ENCODE measurements at regions not wholly inside any gene's neighbourhood (a gene's known extent, or its start where the extent isn't known, plus 50 kb on each side); places are given as distances from the start of the nearest gene placed in this dataset.

- Histone ChIP-seq H3K36me3 (ENCODE audit: control insufficient read depth in 2 of 3, insufficient read depth in 3 of 3, low read length in 3 of 3) (no peaks in the 10 kb centered on the region), H3K9ac (ENCODE audit: low read length in 3 of 3) (no peak overlapping the region), H3K9me3 (ENCODE audit: control insufficient read depth in 2 of 3, insufficient read depth in 1 of 3, low read length in 3 of 3) (no peaks in the 10 kb centered on the region), H3K4me3 (ENCODE audit: low read length in 3 of 3) (no peak overlapping the region), H3K27me3 (ENCODE audit: control insufficient read depth, insufficient read depth, low read length) (no peaks in the 10 kb centered on the region), H3K27ac (ENCODE audit: low read depth in 2 of 2, low read length in 2 of 2) (no peak overlapping the region), H3K4me1 (ENCODE audit: control insufficient read depth in 2 of 3, insufficient read depth in 2 of 3, low read depth in 1 of 3, low read length in 3 of 3) (no peaks in the 10 kb centered on the region)
- intact Hi-C loops (cut with DNase I), result no loop called here
- no peak for DNase-seq
- no peak for FAIRE-seq
- TF ChIP-seq, protein P1, sequence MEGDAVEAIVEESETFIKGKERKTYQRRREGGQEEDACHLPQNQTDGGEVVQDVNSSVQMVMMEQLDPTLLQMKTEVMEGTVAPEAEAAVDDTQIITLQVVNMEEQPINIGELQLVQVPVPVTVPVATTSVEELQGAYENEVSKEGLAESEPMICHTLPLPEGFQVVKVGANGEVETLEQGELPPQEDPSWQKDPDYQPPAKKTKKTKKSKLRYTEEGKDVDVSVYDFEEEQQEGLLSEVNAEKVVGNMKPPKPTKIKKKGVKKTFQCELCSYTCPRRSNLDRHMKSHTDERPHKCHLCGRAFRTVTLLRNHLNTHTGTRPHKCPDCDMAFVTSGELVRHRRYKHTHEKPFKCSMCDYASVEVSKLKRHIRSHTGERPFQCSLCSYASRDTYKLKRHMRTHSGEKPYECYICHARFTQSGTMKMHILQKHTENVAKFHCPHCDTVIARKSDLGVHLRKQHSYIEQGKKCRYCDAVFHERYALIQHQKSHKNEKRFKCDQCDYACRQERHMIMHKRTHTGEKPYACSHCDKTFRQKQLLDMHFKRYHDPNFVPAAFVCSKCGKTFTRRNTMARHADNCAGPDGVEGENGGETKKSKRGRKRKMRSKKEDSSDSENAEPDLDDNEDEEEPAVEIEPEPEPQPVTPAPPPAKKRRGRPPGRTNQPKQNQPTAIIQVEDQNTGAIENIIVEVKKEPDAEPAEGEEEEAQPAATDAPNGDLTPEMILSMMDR (IDR thresholded peaks at IDR 0.05; ENCODE audit: borderline replicate concordance, extremely low read depth, insufficient read depth), result no peak
Measured at GRCh38 chr18:64929036-64929435, 780.1 kb upstream of the LINC00305 start.

GRCh38 chr18:64919971-64920570, 771.2 kb upstream of the LINC00305 start:
- intact Hi-C loops (cut with DNase I), result no loop called here
- Histone ChIP-seq H3K36me3 (ENCODE audit: control insufficient read depth in 2 of 3, insufficient read depth in 3 of 3, low read length in 3 of 3) (no peaks in the 10 kb centered on the region), H3K27ac (ENCODE audit: low read depth in 2 of 2, low read length in 2 of 2) (no peak overlapping the region), H3K27me3 (ENCODE audit: control insufficient read depth, insufficient read depth, low read length) (no peaks in the 10 kb centered on the region), H3K4me3 (ENCODE audit: low read length in 3 of 3) (no peak overlapping the region), H3K9me3 (ENCODE audit: control insufficient read depth in 2 of 3, insufficient read depth in 1 of 3, low read length in 3 of 3) (no peaks in the 10 kb centered on the region), H3K4me1 (ENCODE audit: control insufficient read depth in 2 of 3, insufficient read depth in 2 of 3, low read depth in 1 of 3, low read length in 3 of 3) (no peaks in the 10 kb centered on the region), H3K9ac (ENCODE audit: low read length in 3 of 3) (no peak overlapping the region)
- FAIRE-seq, result no peak
- TF ChIP-seq, protein P1 (IDR thresholded peaks at IDR 0.05; ENCODE audit: borderline replicate concordance, extremely low read depth, insufficient read depth), result no peak
- DNase-seq, result no peak

DNA sequence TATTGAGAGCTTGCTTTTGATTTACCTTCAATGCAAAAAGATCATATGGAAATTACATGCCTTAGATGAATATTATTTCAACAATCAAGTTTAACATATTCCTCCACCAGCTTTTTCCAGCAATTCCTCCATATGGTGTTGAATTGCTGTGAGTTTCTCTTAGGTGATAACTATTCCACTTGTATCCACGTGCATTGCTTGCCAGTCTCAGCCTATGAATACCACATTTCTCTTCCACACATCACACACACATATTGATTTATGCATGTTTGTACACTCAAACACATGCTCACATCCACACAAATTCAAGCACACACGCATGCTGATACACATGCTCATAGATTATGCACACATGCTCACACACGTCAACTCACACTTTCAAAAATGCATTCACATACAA, 770.0 kb upstream of the LINC00305 start:
- Histone ChIP-seq H3K9ac (ENCODE audit: low read length in 3 of 3) (no peak overlapping the region), H3K27me3 (ENCODE audit: control insufficient read depth, insufficient read depth, low read length) (no peaks in the 10 kb centered on the region), H3K27ac (ENCODE audit: low read depth in 2 of 2, low read length in 2 of 2) (no peak overlapping the region), H3K4me1 (ENCODE audit: control insufficient read depth in 2 of 3, insufficient read depth in 2 of 3, low read depth in 1 of 3, low read length in 3 of 3) (no peaks in the 10 kb centered on the region), H3K36me3 (ENCODE audit: control insufficient read depth in 2 of 3, insufficient read depth in 3 of 3, low read length in 3 of 3) (no peaks in the 10 kb centered on the region), H3K4me3 (ENCODE audit: low read length in 3 of 3) (no peak overlapping the region), H3K9me3 (ENCODE audit: control insufficient read depth in 2 of 3, insufficient read depth in 1 of 3, low read length in 3 of 3) (no peaks in the 10 kb centered on the region)
- intact Hi-C loops (cut with DNase I), result no loop called here
- TF ChIP-seq, protein P1 (IDR thresholded peaks at IDR 0.05; ENCODE audit: borderline replicate concordance, extremely low read depth, insufficient read depth), result no peak
- FAIRE-seq (no peak), DNase-seq (no peak)

- H3K9ac ChIP-seq (ENCODE audit: low read length in 3 of 3), result no peak overlapping the region
- intact Hi-C loops (cut with DNase I), result no loop called here
- H3K9me3 ChIP-seq (ENCODE audit: control insufficient read depth in 2 of 3, insufficient read depth in 1 of 3, low read length in 3 of 3), result no peaks in the 10 kb centered on the region
- H3K36me3 ChIP-seq (ENCODE audit: control insufficient read depth in 2 of 3, insufficient read depth in 3 of 3, low read length in 3 of 3), result no peaks in the 10 kb centered on the region
- H3K27me3 ChIP-seq (ENCODE audit: control insufficient read depth, insufficient read depth, low read length), result no peaks in the 10 kb centered on the region
- TF ChIP-seq, protein P1 (IDR thresholded peaks at IDR 0.05; ENCODE audit: borderline replicate concordance, extremely low read depth, insufficient read depth), result no peak
- no peak for FAIRE-seq
- no peak overlapping the region for H3K27ac ChIP-seq (ENCODE audit: low read depth in 2 of 2, low read length in 2 of 2)
- no peak for DNase-seq
- H3K4me3 ChIP-seq (ENCODE audit: low read length in 3 of 3), result no peak overlapping the region
- H3K4me1 ChIP-seq (ENCODE audit: control insufficient read depth in 2 of 3, insufficient read depth in 2 of 3, low read depth in 1 of 3, low read length in 3 of 3), result no peaks in the 10 kb centered on the region
Measured at GRCh38 chr18:64893349-64893748, 744.5 kb upstream of the LINC00305 start.

Measured in kidney (tissue), 13 donors.